ENCODE measurements at regions not wholly inside any gene's neighbourhood (a gene's known extent, or its start where the extent isn't known, plus 50 kb on each side); places are given as distances from the start of the nearest gene placed in this dataset.

- Histone ChIP-seq H3K4me1 (ENCODE audit: insufficient read depth, low read length) (no peaks in the 10 kb centered on the region), H3K4me3 (ENCODE audit: low read length) (no peak overlapping the region), H3K27me3 (ENCODE audit: control insufficient read depth in 1 of 2, insufficient read depth in 2 of 2, low read length in 2 of 2) (no peaks in the 10 kb centered on the region), H3K27ac (ENCODE audit: low read depth in 1 of 2, low read length in 2 of 2) (no peak overlapping the region), H3K36me3 (ENCODE audit: insufficient read depth, low read length) (no peaks in the 10 kb centered on the region), H3K9me3 (ENCODE audit: control insufficient read depth in 1 of 2, insufficient read depth in 1 of 2, low read length in 2 of 2) (peaks cover 0 to 11% of the 10 kb centered on the region in 2 experiments)
- no peak for DNase-seq
- H3K27me3 Mint-ChIP-seq = no peaks in the 10 kb centered on the region
- no peak for ATAC-seq (ENCODE audit: poor library complexity)
- CTCF ChIA-PET = no interaction called here
- no peak for TF ChIP-seq CTCF (IDR thresholded peaks at IDR 0.05)
- no peaks in the 10 kb centered on the region for H3K4me1 Mint-ChIP-seq (ENCODE audit: low read depth)
- POLR2A ChIA-PET = no interaction called here
- H3K27ac Mint-ChIP-seq = no peak overlapping the region
- H3K36me3 Mint-ChIP-seq (ENCODE audit: low read depth) = no peaks in the 10 kb centered on the region
- intact Hi-C loops (cut with DNase I, micrococcal nuclease) = no loop called here
- H3K9me3 Mint-ChIP-seq = no peaks in the 10 kb centered on the region
- H3K4me3 Mint-ChIP-seq = no peak overlapping the region
These were observed 241.0 kb upstream of the POF1B start for GRCh38 chrX:85620466-85620865.

- Mint-ChIP-seq H3K27me3 (no peaks in the 10 kb centered on the region), H3K36me3 (ENCODE audit: low read depth) (no peaks in the 10 kb centered on the region), H3K4me1 (ENCODE audit: low read depth) (no peaks in the 10 kb centered on the region), H3K4me3 (no peak overlapping the region), H3K27ac (no peak overlapping the region), H3K9me3 (no peaks in the 10 kb centered on the region)
- intact Hi-C loops (cut with DNase I, micrococcal nuclease) = no loop called here
- Histone ChIP-seq H3K4me1 (ENCODE audit: insufficient read depth, low read length) (no peaks in the 10 kb centered on the region), H3K27ac (ENCODE audit: low read depth in 1 of 2, low read length in 2 of 2) (no peak overlapping the region), H3K27me3 (ENCODE audit: control insufficient read depth in 1 of 2, insufficient read depth in 2 of 2, low read length in 2 of 2) (no peaks in the 10 kb centered on the region), H3K9me3 (ENCODE audit: control insufficient read depth in 1 of 2, insufficient read depth in 1 of 2, low read length in 2 of 2) (peaks cover 0 to 11% of the 10 kb centered on the region in 2 experiments), H3K4me3 (ENCODE audit: low read length) (no peak overlapping the region), H3K36me3 (ENCODE audit: insufficient read depth, low read length) (no peaks in the 10 kb centered on the region)
- DNase-seq = no peak
- ChIA-PET CTCF (no interaction called here), POLR2A (no interaction called here)
- TF ChIP-seq CTCF (IDR thresholded peaks at IDR 0.05) = no peak
- no peak for ATAC-seq (ENCODE audit: poor library complexity)
These were observed 240.5 kb upstream of the POF1B start for GRCh38 chrX:85619962-85620361.

- TF ChIP-seq CTCF (IDR thresholded peaks at IDR 0.05) = no peak
- DNase-seq = no peak
- no peaks in the 10 kb centered on the region for H3K36me3 ChIP-seq (ENCODE audit: insufficient read depth, low read length)
- Mint-ChIP-seq H3K27ac (no peak overlapping the region), H3K4me1 (ENCODE audit: low read depth) (no peaks in the 10 kb centered on the region), H3K9me3 (no peaks in the 10 kb centered on the region), H3K27me3 (no peaks in the 10 kb centered on the region), H3K36me3 (ENCODE audit: low read depth) (no peaks in the 10 kb centered on the region), H3K4me3 (no peak overlapping the region)
- no peaks in the 10 kb centered on the region for H3K9me3 ChIP-seq (ENCODE audit: control insufficient read depth in 1 of 2, insufficient read depth in 1 of 2, low read length in 2 of 2)
- no peak for ATAC-seq (ENCODE audit: poor library complexity)
- CTCF ChIA-PET = no interaction called here
- no peak overlapping the region for H3K4me3 ChIP-seq (ENCODE audit: low read length)
- no peaks in the 10 kb centered on the region for H3K27me3 ChIP-seq (ENCODE audit: control insufficient read depth in 1 of 2, insufficient read depth in 2 of 2, low read length in 2 of 2)
- intact Hi-C loops (cut with DNase I, micrococcal nuclease) = no loop called here
- no peak overlapping the region for H3K27ac ChIP-seq (ENCODE audit: low read depth in 1 of 2, low read length in 2 of 2)
- POLR2A ChIA-PET = no interaction called here
- no peaks in the 10 kb centered on the region for H3K4me1 ChIP-seq (ENCODE audit: insufficient read depth, low read length)
These were observed 232.5 kb upstream of the POF1B start for GRCh38 chrX:85611926-85612325.

Measured in CD4-positive, alpha-beta T cell (primary cell).